ENCODE measurements at regions not wholly inside any gene's neighbourhood (a gene's known extent, or its start where the extent isn't known, plus 50 kb on each side); places are given as distances from the start of the nearest gene placed in this dataset.

GRCh38 chr14:86802726-86803125 is 1190.3 kb downstream of the GALC start:
- no peaks in the 10 kb centered on the region for H3K27me3 ChIP-seq (ENCODE audit: control insufficient read depth in 1 of 2, insufficient read depth in 2 of 2, low read length in 2 of 2)
- POLR2A ChIA-PET, result no interaction called here
- intact Hi-C loops (cut with DNase I, micrococcal nuclease), result no loop called here
- H3K4me1 ChIP-seq (ENCODE audit: insufficient read depth, low read length), result no peaks in the 10 kb centered on the region
- H3K4me3 ChIP-seq (ENCODE audit: low read length), result no peak overlapping the region
- H3K27ac ChIP-seq (ENCODE audit: low read depth in 1 of 2, low read length in 2 of 2), result no peak overlapping the region
- Mint-ChIP-seq H3K36me3 (ENCODE audit: low read depth) (no peaks in the 10 kb centered on the region), H3K27me3 (no peaks in the 10 kb centered on the region), H3K9me3 (peaks cover 5% of the 10 kb centered on the region), H3K4me3 (no peak overlapping the region), H3K27ac (no peak overlapping the region), H3K4me1 (ENCODE audit: low read depth) (no peaks in the 10 kb centered on the region)
- H3K36me3 ChIP-seq (ENCODE audit: insufficient read depth, low read length), result no peaks in the 10 kb centered on the region
- CTCF ChIA-PET, result no interaction called here
- ATAC-seq (ENCODE audit: poor library complexity) (no peak), DNase-seq (no peak)
- TF ChIP-seq, protein P1, sequence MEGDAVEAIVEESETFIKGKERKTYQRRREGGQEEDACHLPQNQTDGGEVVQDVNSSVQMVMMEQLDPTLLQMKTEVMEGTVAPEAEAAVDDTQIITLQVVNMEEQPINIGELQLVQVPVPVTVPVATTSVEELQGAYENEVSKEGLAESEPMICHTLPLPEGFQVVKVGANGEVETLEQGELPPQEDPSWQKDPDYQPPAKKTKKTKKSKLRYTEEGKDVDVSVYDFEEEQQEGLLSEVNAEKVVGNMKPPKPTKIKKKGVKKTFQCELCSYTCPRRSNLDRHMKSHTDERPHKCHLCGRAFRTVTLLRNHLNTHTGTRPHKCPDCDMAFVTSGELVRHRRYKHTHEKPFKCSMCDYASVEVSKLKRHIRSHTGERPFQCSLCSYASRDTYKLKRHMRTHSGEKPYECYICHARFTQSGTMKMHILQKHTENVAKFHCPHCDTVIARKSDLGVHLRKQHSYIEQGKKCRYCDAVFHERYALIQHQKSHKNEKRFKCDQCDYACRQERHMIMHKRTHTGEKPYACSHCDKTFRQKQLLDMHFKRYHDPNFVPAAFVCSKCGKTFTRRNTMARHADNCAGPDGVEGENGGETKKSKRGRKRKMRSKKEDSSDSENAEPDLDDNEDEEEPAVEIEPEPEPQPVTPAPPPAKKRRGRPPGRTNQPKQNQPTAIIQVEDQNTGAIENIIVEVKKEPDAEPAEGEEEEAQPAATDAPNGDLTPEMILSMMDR (IDR thresholded peaks at IDR 0.05), result no peak
- H3K9me3 ChIP-seq (ENCODE audit: control insufficient read depth in 1 of 2, insufficient read depth in 1 of 2, low read length in 2 of 2), result peaks cover 0 to 5% of the 10 kb centered on the region in 2 experiments

GRCh38 chr14:86799244-86799647 is 1193.7 kb downstream of the GALC start:
- Histone ChIP-seq H3K9me3 (ENCODE audit: control insufficient read depth in 1 of 2, insufficient read depth in 1 of 2, low read length in 2 of 2) (no peaks in the 10 kb centered on the region), H3K36me3 (ENCODE audit: insufficient read depth, low read length) (no peaks in the 10 kb centered on the region), H3K4me3 (ENCODE audit: low read length) (no peak overlapping the region), H3K4me1 (ENCODE audit: insufficient read depth, low read length) (no peaks in the 10 kb centered on the region), H3K27ac (ENCODE audit: low read depth in 1 of 2, low read length in 2 of 2) (no peak overlapping the region), H3K27me3 (ENCODE audit: control insufficient read depth in 1 of 2, insufficient read depth in 2 of 2, low read length in 2 of 2) (no peaks in the 10 kb centered on the region)
- H3K27ac Mint-ChIP-seq, result no peak overlapping the region
- ChIA-PET POLR2A (no interaction called here), CTCF (no interaction called here)
- no peaks in the 10 kb centered on the region for H3K4me1 Mint-ChIP-seq (ENCODE audit: low read depth)
- TF ChIP-seq, protein P1 (IDR thresholded peaks at IDR 0.05), result no peak
- ATAC-seq (ENCODE audit: poor library complexity) (no peak), DNase-seq (no peak)
- H3K27me3 Mint-ChIP-seq, result no peaks in the 10 kb centered on the region
- H3K4me3 Mint-ChIP-seq, result no peak overlapping the region
- no peaks in the 10 kb centered on the region for H3K36me3 Mint-ChIP-seq (ENCODE audit: low read depth)
- intact Hi-C loops (cut with DNase I, micrococcal nuclease), result no loop called here
- peaks cover 5% of the 10 kb centered on the region for H3K9me3 Mint-ChIP-seq

GRCh38 chr14:86798330-86798729 is 1194.7 kb downstream of the GALC start:
- H3K36me3 ChIP-seq (ENCODE audit: insufficient read depth, low read length), result no peaks in the 10 kb centered on the region
- ChIA-PET CTCF (no interaction called here), POLR2A (no interaction called here)
- intact Hi-C loops (cut with DNase I, micrococcal nuclease), result no loop called here
- no peak for DNase-seq
- peaks cover 5% of the 10 kb centered on the region for H3K9me3 Mint-ChIP-seq
- no peaks in the 10 kb centered on the region for H3K4me1 ChIP-seq (ENCODE audit: insufficient read depth, low read length)
- H3K4me1 Mint-ChIP-seq (ENCODE audit: low read depth), result no peaks in the 10 kb centered on the region
- H3K27ac ChIP-seq (ENCODE audit: low read depth in 1 of 2, low read length in 2 of 2), result no peak overlapping the region
- no peaks in the 10 kb centered on the region for H3K36me3 Mint-ChIP-seq (ENCODE audit: low read depth)
- H3K4me3 Mint-ChIP-seq, result no peak overlapping the region
- TF ChIP-seq, protein P1 (IDR thresholded peaks at IDR 0.05), result no peak
- no peak overlapping the region for H3K27ac Mint-ChIP-seq
- H3K9me3 ChIP-seq (ENCODE audit: control insufficient read depth in 1 of 2, insufficient read depth in 1 of 2, low read length in 2 of 2), result no peaks in the 10 kb centered on the region
- no peak overlapping the region for H3K4me3 ChIP-seq (ENCODE audit: low read length)
- H3K27me3 ChIP-seq (ENCODE audit: control insufficient read depth in 1 of 2, insufficient read depth in 2 of 2, low read length in 2 of 2), result no peaks in the 10 kb centered on the region
- H3K27me3 Mint-ChIP-seq, result no peaks in the 10 kb centered on the region
- ATAC-seq (ENCODE audit: poor library complexity), result no peak
